ENCODE measurements at regions not wholly inside any gene's neighbourhood (a gene's known extent, or its start where the extent isn't known, plus 50 kb on each side); places are given as distances from the start of the nearest gene placed in this dataset.

- ATAC-seq = no peak
Observed at GRCh38 chr2:176536439-176537133, 267.3 kb downstream of the MTX2 start.

GRCh38 chr2:176537932-176538331 lies 268.7 kb downstream of the MTX2 start:
- FAIRE-seq (no peak), ATAC-seq (no peak), DNase-seq (ENCODE audit: low read depth in 1 of 2, low spot score in 1 of 2) (no peak)
- Histone ChIP-seq H3K9me3 (no peaks in the 10 kb centered on the region), H3K4me2 (no peak overlapping the region), H3K4me3 (no peak overlapping the region), H3K4me1 (no peaks in the 10 kb centered on the region), H3K27ac (no peak overlapping the region)
- CTCF ChIA-PET = no interaction called here
- 69% methylated on average over 3 of the region's 3 CpGs for WGBS (ENCODE audit: missing lambda C conversion rate)
- POLR2A ChIA-PET = no interaction called here
- no peak for TF ChIP-seq JUNB (IDR thresholded peaks at IDR 0.05)
- TF ChIP-seq TFCP2L1 (CRISPR knock-in tag; IDR thresholded peaks at IDR 0.05) = no peak
- no peak for TF ChIP-seq CTCF (IDR thresholded peaks at IDR 0.05)
- TF ChIP-seq HMGXB4 (CRISPR knock-in tag; IDR thresholded peaks at IDR 0.05; ENCODE audit: borderline replicate concordance) = no peak
- TF ChIP-seq CHD2 (IDR thresholded peaks at IDR 0.05; ENCODE audit: low read length, partially characterized antibody) = no peak
- TF ChIP-seq RFX5 (IDR thresholded peaks at IDR 0.05) = no peak
- no peak for TF ChIP-seq ELK1 (IDR thresholded peaks at IDR 0.05; ENCODE audit: low read depth, low read length)

More at GRCh38 chr2:176536439-176537133, 267.3 kb downstream of the MTX2 start:
- ChIA-PET POLR2A (no interaction called here), CTCF (interaction anchor here (1.1 kb wide), 1 partner anchor 11 kb away, joined by 3 read pairs; no protein-coding TSS in a partner anchor)
- no peak overlapping the region for H3K4me2 ChIP-seq
- H3K4me3 ChIP-seq = no peak overlapping the region
- TF ChIP-seq HEYL (CRISPR knock-in tag; IDR thresholded peaks at IDR 0.05) = no peak
- no peak for TF ChIP-seq HDAC2 (IDR thresholded peaks at IDR 0.05)
- TF ChIP-seq CHD2 (IDR thresholded peaks at IDR 0.05; ENCODE audit: low read length, partially characterized antibody) = no peak
- no peak for TF ChIP-seq RNF2 (IDR thresholded peaks at IDR 0.05; ENCODE audit: borderline replicate concordance, low read depth)
- no peak for TF ChIP-seq ESRRA (IDR thresholded peaks at IDR 0.05; ENCODE audit: borderline replicate concordance, low read length)
- no peak for TF ChIP-seq MAZ (IDR thresholded peaks at IDR 0.05; ENCODE audit: borderline replicate concordance, low read depth, low read length)
- no peak for TF ChIP-seq POLR2AphosphoS2 (conservative IDR thresholded peaks at IDR 0.05; ENCODE audit: low read length)
- no peak for TF ChIP-seq SMC3 (IDR thresholded peaks at IDR 0.05)
- no peak for TF ChIP-seq RARB (CRISPR knock-in tag; IDR thresholded peaks at IDR 0.05)
- no peak for TF ChIP-seq KDM5A (IDR thresholded peaks at IDR 0.05)
- no peak for TF ChIP-seq PBX3 (IDR thresholded peaks at IDR 0.05)
- no peak for TF ChIP-seq ZC3H11A (IDR thresholded peaks at IDR 0.05)
- TF ChIP-seq NFE2L2 (conservative IDR thresholded peaks at IDR 0.05; ENCODE audit: low read length) = no peak
- no peak for TF ChIP-seq USF2 (IDR thresholded peaks at IDR 0.05)
- H3K9me3 ChIP-seq = no peaks in the 10 kb centered on the region
- 36% methylated on average over 3 of the region's 3 CpGs for WGBS (ENCODE audit: missing lambda C conversion rate)
- H3K4me1 ChIP-seq = no peaks in the 10 kb centered on the region
- H3K27ac ChIP-seq = no peak overlapping the region
- no peak for FAIRE-seq
- DNase-seq (ENCODE audit: low read depth in 1 of 2, low spot score in 1 of 2) = no peak

Measured in A549 (cell line).